PFSK-1 (cell line): ENCODE measurements at regions not wholly inside any gene's neighbourhood (a gene's known extent, or its start where the extent isn't known, plus 50 kb on each side); places are given as distances from the start of the nearest gene placed in this dataset.

ENCODE experiments used
- POLR2AphosphoS5 ChIP-seq: IDR thresholded peaks from 2 replicates; pipeline ENCODE4 v1.6.1; 2012; ENCODE audit warnings: low read depth, mild to moderate bottlenecking, control low read depth, low read length, moderate library complexity
- REST ChIP-seq, 2 experiments: IDR thresholded peaks; 2 replicates each; pipeline versions ENCODE4 v1.6.1 to v1.8.0; 2011 to 2012; ENCODE audit warnings: low read depth in 2 of 2, low read length in 2 of 2, control low read depth in 1 of 2, inconsistent platforms in 1 of 2, mild to moderate bottlenecking in 1 of 2, moderate library complexity in 1 of 2; ENCODE audit not compliant: insufficient read depth in 1 of 2
- TAF1 ChIP-seq: IDR thresholded peaks from 2 replicates; pipeline ENCODE4 v1.6.1; 2012; ENCODE audit warnings: low read length, control low read depth, borderline replicate concordance; ENCODE audit not compliant: insufficient read depth

GRCh38 chr5:74199436-74200210, 440.9 kb downstream of the ENC1 start:
- TF ChIP-seq TAF1 (no peak), REST (IDR thresholded peaks at IDR 0.05; ENCODE audit: insufficient read depth in 1 of 2, low read depth in 2 of 2, low read length in 2 of 2) (no peak), POLR2AphosphoS5 (no peak)
